ENCODE measurements at regions not wholly inside any gene's neighbourhood (a gene's known extent, or its start where the extent isn't known, plus 50 kb on each side); places are given as distances from the start of the nearest gene placed in this dataset.

DNA sequence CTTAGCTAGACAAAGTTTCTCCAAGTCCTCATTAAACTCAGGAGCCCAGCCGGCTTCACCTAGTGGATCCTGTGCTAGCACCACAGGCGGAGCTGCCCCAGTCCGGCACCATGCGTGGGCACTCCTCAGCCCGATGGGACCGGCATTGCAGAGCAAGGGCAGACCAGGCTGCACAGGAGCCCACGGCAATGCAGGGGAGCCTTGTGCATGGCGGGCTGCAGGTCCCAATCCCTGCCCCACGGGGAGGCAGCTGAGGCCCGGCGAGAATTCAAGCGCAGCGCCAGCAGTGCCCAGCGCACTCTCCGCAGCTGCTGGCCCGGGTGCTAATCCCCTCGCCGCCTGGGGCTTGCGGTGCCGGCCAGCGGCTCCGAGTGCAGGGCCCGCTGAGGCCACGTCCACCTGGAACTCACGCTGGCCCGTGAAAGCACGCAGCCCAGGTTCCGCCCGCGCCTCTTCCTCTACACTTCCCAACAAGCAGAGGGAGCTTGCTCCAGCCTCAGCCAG, 292.3 kb upstream of the EYS start:
- no peak overlapping the region for H3K4me3 ChIP-seq (ENCODE audit: low read depth in 1 of 2, low read length in 2 of 2)
- ATAC-seq (ENCODE audit: insufficient read depth, low read depth) = no peak
- no peak overlapping the region for H2AFZ ChIP-seq (ENCODE audit: low read depth, low read length)
- no peak overlapping the region for H3K27ac ChIP-seq (ENCODE audit: low read length)
- no peak for DNase-seq
- no peaks in the 10 kb centered on the region for H3K4me1 ChIP-seq (ENCODE audit: insufficient read depth, low read length)
- H3K9me3 ChIP-seq (ENCODE audit: insufficient read depth, low read length, severe bottlenecking) = peaks cover 4% of the 10 kb centered on the region
- H4K20me1 ChIP-seq (ENCODE audit: insufficient read depth, low read length) = no peaks in the 10 kb centered on the region
- TF ChIP-seq, protein P1, sequence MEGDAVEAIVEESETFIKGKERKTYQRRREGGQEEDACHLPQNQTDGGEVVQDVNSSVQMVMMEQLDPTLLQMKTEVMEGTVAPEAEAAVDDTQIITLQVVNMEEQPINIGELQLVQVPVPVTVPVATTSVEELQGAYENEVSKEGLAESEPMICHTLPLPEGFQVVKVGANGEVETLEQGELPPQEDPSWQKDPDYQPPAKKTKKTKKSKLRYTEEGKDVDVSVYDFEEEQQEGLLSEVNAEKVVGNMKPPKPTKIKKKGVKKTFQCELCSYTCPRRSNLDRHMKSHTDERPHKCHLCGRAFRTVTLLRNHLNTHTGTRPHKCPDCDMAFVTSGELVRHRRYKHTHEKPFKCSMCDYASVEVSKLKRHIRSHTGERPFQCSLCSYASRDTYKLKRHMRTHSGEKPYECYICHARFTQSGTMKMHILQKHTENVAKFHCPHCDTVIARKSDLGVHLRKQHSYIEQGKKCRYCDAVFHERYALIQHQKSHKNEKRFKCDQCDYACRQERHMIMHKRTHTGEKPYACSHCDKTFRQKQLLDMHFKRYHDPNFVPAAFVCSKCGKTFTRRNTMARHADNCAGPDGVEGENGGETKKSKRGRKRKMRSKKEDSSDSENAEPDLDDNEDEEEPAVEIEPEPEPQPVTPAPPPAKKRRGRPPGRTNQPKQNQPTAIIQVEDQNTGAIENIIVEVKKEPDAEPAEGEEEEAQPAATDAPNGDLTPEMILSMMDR (IDR thresholded peaks at IDR 0.05; ENCODE audit: borderline replicate concordance, extremely low read depth, low read length, poor library complexity, severe bottlenecking) = no peak
- no peak for TF ChIP-seq EZH2 (IDR thresholded peaks at IDR 0.05; ENCODE audit: borderline replicate concordance, low read depth, low read length, severe bottlenecking)
- no peak overlapping the region for H3K4me2 ChIP-seq (ENCODE audit: insufficient read depth, low read length)
- no peaks in the 10 kb centered on the region for H3K36me3 ChIP-seq (ENCODE audit: insufficient read depth, low read length)
- H3K27me3 ChIP-seq (ENCODE audit: insufficient read depth, low read length, poor library complexity) = no peaks in the 10 kb centered on the region
- H3K79me2 ChIP-seq (ENCODE audit: insufficient read depth, low read length) = no peaks in the 10 kb centered on the region
- no peak overlapping the region for H3K9ac ChIP-seq (ENCODE audit: low read depth, low read length)

DNA sequence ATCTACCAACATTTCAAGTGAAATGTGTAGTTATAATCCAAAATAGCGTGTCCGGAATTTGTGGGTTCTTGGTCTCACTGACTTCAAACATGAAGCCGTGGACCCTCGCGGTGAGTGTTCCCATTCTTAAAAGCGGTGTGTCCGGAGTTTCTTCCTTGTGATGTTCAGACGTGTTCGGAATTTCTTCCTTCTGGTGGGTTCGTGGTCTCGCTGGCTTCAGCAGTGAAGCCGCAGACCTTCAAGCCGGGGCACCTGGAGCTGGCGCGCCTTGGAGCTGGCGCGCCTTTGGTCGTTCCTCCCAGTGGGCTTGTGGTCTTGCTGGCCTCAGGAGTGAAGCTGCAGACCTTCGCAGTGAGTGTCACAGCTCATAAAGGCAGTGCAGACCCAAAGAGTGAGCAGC, 291.5 kb upstream of the EYS start:
- no peaks in the 10 kb centered on the region for H3K27me3 ChIP-seq (ENCODE audit: insufficient read depth, low read length, poor library complexity)
- TF ChIP-seq, protein P1 (IDR thresholded peaks at IDR 0.05; ENCODE audit: borderline replicate concordance, extremely low read depth, low read length, poor library complexity, severe bottlenecking) = no peak
- TF ChIP-seq EZH2 (IDR thresholded peaks at IDR 0.05; ENCODE audit: borderline replicate concordance, low read depth, low read length, severe bottlenecking) = no peak
- no peaks in the 10 kb centered on the region for H3K36me3 ChIP-seq (ENCODE audit: insufficient read depth, low read length)
- ATAC-seq (ENCODE audit: insufficient read depth, low read depth) (no peak), DNase-seq (no peak)
- H3K79me2 ChIP-seq (ENCODE audit: insufficient read depth, low read length) = no peaks in the 10 kb centered on the region
- no peak overlapping the region for H3K4me3 ChIP-seq (ENCODE audit: low read depth in 1 of 2, low read length in 2 of 2)
- H3K27ac ChIP-seq (ENCODE audit: low read length) = no peak overlapping the region
- no peaks in the 10 kb centered on the region for H3K4me1 ChIP-seq (ENCODE audit: insufficient read depth, low read length)
- no peak overlapping the region for H2AFZ ChIP-seq (ENCODE audit: low read depth, low read length)
- no peaks in the 10 kb centered on the region for H4K20me1 ChIP-seq (ENCODE audit: insufficient read depth, low read length)
- no peak overlapping the region for H3K4me2 ChIP-seq (ENCODE audit: insufficient read depth, low read length)
- no peak overlapping the region for H3K9ac ChIP-seq (ENCODE audit: low read depth, low read length)
- peaks cover 4% of the 10 kb centered on the region for H3K9me3 ChIP-seq (ENCODE audit: insufficient read depth, low read length, severe bottlenecking)

DNA sequence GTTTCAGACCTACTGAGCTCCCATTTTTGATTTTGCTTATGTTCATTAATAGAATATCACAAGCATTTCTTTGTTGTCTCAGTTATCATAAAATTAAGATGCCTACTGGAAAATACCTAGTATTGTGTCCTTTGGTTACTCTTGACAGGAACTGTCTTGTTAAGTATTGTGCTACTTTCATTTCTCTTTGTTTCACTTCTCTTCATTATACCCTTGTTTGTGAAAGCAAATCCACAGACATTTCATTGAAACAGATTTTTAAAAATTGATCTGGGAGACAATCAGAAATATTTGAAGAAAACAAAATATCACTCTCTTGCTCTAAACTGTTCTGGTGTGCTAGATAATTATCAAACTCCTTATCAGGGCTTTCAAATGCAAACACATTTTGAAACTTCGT, 290.5 kb upstream of the EYS start:
- Histone ChIP-seq H3K27me3 (ENCODE audit: insufficient read depth, low read length, poor library complexity) (no peaks in the 10 kb centered on the region), H3K79me2 (ENCODE audit: insufficient read depth, low read length) (no peaks in the 10 kb centered on the region), H4K20me1 (ENCODE audit: insufficient read depth, low read length) (no peaks in the 10 kb centered on the region), H2AFZ (ENCODE audit: low read depth, low read length) (no peak overlapping the region), H3K4me2 (ENCODE audit: insufficient read depth, low read length) (no peak overlapping the region), H3K27ac (ENCODE audit: low read length) (no peak overlapping the region), H3K9ac (ENCODE audit: low read depth, low read length) (no peak overlapping the region), H3K36me3 (ENCODE audit: insufficient read depth, low read length) (no peaks in the 10 kb centered on the region), H3K4me1 (ENCODE audit: insufficient read depth, low read length) (no peaks in the 10 kb centered on the region), H3K9me3 (ENCODE audit: insufficient read depth, low read length, severe bottlenecking) (peaks cover 4% of the 10 kb centered on the region), H3K4me3 (ENCODE audit: low read depth in 1 of 2, low read length in 2 of 2) (no peak overlapping the region)
- no peak for TF ChIP-seq EZH2 (IDR thresholded peaks at IDR 0.05; ENCODE audit: borderline replicate concordance, low read depth, low read length, severe bottlenecking)
- TF ChIP-seq, protein P1 (IDR thresholded peaks at IDR 0.05; ENCODE audit: borderline replicate concordance, extremely low read depth, low read length, poor library complexity, severe bottlenecking) = no peak
- DNase-seq (no peak), ATAC-seq (ENCODE audit: insufficient read depth, low read depth) (no peak)

DNA sequence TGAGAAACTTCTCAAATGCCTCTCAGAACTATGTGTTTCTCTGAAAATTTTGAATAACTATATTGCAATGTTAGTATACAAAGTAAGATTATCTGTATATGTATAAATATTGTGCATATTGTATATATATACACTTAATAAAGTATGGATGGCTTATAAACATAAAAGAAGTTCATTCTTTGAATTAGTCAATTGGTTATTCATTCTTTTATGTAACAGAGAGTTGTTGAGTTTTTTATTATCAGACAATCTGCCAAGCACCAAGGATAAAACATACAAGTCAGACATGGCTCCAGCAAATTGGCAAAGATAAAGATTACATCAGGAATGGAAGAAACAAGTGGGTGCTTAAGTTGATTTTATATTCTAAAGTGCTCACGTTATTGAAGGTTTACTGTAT, 289.1 kb upstream of the EYS start:
- Histone ChIP-seq H3K4me3 (ENCODE audit: low read depth in 1 of 2, low read length in 2 of 2) (no peak overlapping the region), H2AFZ (ENCODE audit: low read depth, low read length) (no peak overlapping the region), H3K4me1 (ENCODE audit: insufficient read depth, low read length) (no peaks in the 10 kb centered on the region), H3K27me3 (ENCODE audit: insufficient read depth, low read length, poor library complexity) (no peaks in the 10 kb centered on the region), H3K4me2 (ENCODE audit: insufficient read depth, low read length) (no peak overlapping the region), H3K9me3 (ENCODE audit: insufficient read depth, low read length, severe bottlenecking) (peaks cover 4% of the 10 kb centered on the region), H3K9ac (ENCODE audit: low read depth, low read length) (no peak overlapping the region), H3K79me2 (ENCODE audit: insufficient read depth, low read length) (no peaks in the 10 kb centered on the region), H4K20me1 (ENCODE audit: insufficient read depth, low read length) (no peaks in the 10 kb centered on the region), H3K27ac (ENCODE audit: low read length) (no peak overlapping the region), H3K36me3 (ENCODE audit: insufficient read depth, low read length) (no peaks in the 10 kb centered on the region)
- ATAC-seq (ENCODE audit: insufficient read depth, low read depth) = no peak
- TF ChIP-seq, protein P1 (IDR thresholded peaks at IDR 0.05; ENCODE audit: borderline replicate concordance, extremely low read depth, low read length, poor library complexity, severe bottlenecking) = no peak
- no peak for TF ChIP-seq EZH2 (IDR thresholded peaks at IDR 0.05; ENCODE audit: borderline replicate concordance, low read depth, low read length, severe bottlenecking)
- DNase-seq = no peak
